OCI-LY1 (cell line): ENCODE measurements at regions not wholly inside any gene's neighbourhood (a gene's known extent, or its start where the extent isn't known, plus 50 kb on each side); places are given as distances from the start of the nearest gene placed in this dataset.

Experiments
- CTCF ChIP-seq: fragments of 200-600 bp; sonication (generic), shearing (Covaris generic); IDR thresholded peaks from 2 replicates; pipeline ENCODE4 v1.5.1; 2017; ENCODE audit warnings: mild to moderate bottlenecking, antibody characterized with exemption, low read length, moderate library complexity, mixed read lengths
- EZH2 ChIP-seq: fragments of 200-600 bp; sonication (generic), shearing (Covaris generic); IDR thresholded peaks from 2 replicates; pipeline ENCODE4 v1.8.0; 2017; ENCODE audit warnings: borderline replicate concordance, mixed run types, mild to moderate bottlenecking, antibody characterized with exemption, low read length, moderate library complexity, mixed read lengths

GRCh38 chr5:125829349-125829748 is 593.9 kb upstream of the GRAMD2B start:
- TF ChIP-seq CTCF (peak; percentile 31; the same call in 1 of the 2 replicates), EZH2 (no peak)
